ENCODE measurements at regions not wholly inside any gene's neighbourhood (a gene's known extent, or its start where the extent isn't known, plus 50 kb on each side); places are given as distances from the start of the nearest gene placed in this dataset.
"Not testable (repeated sequence)": the region's sequence is repeated elsewhere in the genome, so short reads cannot be mapped to it uniquely, and the experiment has no call there.

DNA sequence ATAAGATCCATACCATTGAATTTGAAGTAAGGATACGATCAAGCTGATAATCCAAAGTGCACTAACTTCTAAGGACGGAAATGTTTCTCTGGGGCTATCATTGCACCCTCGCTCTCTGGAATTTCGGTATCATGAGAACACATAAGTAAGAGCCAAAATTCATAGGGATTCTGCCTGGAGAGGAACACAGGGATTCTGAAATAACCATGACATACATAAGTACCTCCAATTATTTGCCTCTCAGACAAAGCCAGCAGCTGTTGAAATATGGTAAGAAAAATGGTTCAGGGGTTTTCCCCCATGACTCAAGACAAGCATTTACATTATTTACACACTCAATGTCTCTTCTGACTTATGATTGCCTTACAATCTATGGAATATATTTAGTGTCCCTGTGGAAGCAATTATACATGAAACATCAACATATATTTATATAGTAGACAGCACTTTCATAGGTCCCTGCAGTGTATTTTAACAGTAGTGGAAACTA is 1123.6 kb upstream of the SEL1L start:
- DNase-seq (ENCODE audit: low read depth in 1 of 2, low spot score in 1 of 2), result no peak

DNA sequence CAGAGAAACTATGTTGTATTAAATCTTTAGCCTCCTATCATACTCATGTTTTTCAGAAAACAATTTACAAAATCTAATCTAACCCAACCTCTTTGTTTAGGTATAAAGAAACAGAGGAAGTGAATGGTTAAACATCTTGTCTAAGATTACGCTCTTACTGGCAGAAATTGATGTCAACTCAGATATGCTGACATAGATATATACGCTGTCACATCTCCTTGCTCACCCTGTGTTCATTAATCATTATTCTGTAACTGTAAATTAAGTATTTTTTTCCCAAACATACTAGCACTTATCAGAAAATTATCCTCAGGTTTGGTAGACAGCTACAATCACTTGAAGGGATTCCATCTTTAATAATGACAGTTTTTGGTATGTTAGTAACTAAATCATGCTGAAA is 1127.6 kb upstream of the SEL1L start:
- DNase-seq (ENCODE audit: low read depth in 1 of 2, low spot score in 1 of 2), result no peak

DNA sequence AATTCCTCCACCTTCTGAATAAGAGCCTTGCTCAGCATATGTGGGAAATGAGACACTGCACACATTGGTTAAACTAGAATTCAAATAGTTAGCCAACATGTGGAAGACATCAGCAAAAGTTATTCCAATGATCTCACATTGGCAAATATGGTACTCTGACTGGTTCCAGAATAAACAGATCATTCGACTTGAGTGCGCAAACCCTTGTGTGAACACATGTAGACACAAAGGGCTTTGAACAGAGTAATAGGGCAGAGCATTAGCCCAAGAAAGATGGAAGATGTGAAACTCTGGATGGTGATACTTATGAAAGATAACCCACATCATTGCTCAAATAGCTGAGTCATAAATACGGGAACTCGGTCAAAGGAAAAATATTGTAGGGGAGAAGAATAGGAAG is 1133.4 kb upstream of the SEL1L start:
- DNase-seq (ENCODE audit: low read depth in 1 of 2, low spot score in 1 of 2), result no peak

DNA sequence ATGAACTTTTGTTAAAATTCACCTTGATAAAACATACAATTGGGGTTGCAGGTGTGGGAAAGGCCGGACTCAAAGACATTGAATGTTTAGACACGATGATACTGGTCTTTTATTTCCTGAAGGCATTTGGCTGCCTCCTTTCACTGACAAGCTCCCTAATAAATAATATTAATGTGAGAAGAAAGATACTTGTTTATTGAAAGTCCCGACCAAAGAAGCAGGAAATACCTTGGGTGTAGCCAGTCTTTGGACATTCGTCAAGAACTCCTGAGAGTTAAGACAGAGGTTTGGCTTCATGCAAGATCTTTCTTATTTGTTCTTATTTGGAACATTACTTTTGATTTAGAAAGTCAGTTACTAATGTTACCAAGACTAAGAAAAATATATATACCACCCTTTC is 1133.8 kb upstream of the SEL1L start:
- no peak for DNase-seq (ENCODE audit: low read depth in 1 of 2, low spot score in 1 of 2)

DNA sequence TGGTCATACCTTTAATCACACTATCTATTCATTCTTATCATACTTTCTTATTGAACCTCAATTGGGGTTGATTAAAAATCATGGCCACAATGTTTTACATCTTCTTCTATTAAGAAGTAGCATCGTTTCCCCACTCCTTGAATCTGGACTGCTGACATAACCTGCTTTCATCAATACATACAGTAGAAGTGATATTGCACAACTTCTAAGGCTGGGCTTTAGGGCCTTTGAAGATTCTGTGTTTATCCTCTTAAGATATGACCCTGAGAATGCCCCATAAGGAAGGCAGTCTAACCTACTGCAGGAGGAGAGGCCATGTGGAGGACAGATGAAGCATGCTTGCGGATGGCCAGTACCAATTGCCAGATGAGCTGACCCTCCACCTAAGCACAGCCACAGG is 1142.8 kb upstream of the SEL1L start:
- DNase-seq (ENCODE audit: low read depth in 1 of 2, low spot score in 1 of 2), result no peak

DNA sequence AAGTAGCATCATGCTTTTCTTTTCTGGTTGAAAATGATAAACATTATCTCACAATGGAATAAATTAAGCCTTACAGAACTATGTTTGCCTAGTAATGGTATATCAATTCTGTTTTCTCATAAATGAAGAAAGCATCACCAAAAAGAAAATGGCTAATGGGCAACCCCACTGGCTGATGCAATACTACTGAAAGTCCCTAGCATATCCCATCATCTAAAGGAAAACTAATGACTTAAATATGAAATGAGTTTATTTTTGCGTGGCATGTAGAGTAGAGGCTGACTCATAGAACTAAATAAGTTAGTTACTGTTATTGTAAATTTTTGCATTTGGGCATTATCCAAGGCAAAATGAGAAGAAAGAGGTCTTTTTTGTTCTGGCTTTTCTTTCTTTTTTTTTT is 1156.3 kb upstream of the SEL1L start:
- DNase-seq (ENCODE audit: low read depth in 1 of 2, low spot score in 1 of 2), result no peak

DNA sequence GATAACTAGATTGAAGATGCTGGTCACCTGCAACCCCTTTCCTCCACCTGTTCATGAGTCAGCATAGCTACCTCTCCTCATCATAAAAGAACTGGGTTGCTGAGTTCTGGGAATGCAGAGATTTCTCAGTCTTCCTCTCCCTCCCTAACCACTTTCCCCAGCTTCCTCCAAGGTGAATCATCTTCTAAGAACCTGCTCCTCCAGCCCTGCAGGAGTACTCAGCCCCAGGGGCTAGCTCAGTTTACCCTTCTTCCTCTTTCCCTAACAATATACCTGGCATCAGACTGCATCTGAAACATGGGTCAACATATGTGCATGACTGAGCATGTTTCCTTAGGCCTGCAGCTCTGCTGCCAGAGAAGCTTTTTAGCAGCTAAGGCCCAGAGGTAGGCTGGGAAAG is 1157.5 kb upstream of the SEL1L start:
- not testable (repeated sequence) for DNase-seq (ENCODE audit: low read depth in 1 of 2, low spot score in 1 of 2)

DNA sequence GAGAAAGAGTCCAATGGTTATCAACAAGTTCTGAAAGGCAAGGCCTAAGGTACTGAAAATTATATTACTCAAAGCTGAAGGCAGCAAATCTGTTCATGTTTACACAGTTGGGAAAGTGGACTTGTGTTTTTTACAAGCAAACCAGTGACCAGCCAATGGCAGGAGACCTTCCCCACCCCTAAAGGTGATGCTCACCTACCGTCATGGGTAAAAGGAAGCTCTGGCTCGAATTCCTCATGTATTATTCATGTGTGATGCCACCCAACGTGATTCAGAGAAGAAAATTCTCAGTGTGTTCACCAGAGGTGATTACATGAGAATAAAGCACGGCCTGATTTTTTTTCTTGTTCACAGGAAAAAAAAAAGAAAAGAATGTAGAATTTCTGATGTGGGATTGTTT is 1161.2 kb upstream of the SEL1L start:
- no peak for DNase-seq (ENCODE audit: low read depth in 1 of 2, low spot score in 1 of 2)

DNA sequence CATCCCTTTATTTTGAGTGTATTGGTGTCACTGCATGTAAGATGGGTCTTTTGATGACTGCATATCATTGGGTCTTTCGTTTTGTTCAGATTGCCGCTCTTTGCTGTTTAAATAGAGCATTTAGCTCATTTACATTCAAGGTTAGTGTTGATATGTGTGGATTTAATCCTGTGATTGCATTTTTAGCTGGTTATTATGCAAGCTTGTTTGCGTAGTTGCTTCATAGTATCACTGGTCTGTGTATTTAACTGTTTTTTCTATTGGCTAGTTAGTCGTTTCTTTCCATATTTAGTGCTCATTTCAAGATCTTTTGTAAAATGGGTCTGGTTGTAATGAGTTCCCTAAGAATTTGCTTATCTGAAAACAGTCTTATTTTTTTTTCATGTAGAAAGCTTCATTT is 1170.6 kb upstream of the SEL1L start:
- no peak for DNase-seq (ENCODE audit: low read depth in 1 of 2, low spot score in 1 of 2)

DNA sequence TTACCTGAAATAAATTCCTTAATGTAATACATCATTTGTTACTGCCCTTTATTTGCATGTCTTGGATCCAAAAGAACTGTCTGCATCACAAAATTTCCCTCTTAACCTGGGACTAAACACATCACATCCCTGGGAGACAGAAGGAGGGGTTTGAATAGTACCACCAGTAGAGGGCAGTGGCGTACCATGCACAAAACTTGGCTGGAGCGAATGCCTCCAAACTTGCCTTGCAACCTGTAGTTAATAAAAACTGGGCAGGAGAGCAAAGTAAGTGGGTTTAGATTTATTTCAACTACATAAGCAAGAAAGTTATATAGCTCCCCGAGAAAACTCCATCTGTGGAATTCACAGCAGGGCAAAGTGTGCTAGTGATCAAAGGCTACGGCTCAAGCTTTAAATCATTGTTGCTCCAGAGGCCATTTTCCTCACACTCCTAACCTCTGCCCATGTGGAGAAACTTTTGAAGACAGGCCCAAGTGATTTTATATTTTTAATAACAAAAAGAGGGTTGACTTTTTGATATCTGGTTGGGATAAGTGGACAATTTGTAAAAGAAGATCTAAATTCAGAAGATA is 1176.7 kb upstream of the SEL1L start:
- DNase-seq (ENCODE audit: low read depth in 1 of 2, low spot score in 1 of 2), result peak in 1 of 2 donors; percentile 24

DNA sequence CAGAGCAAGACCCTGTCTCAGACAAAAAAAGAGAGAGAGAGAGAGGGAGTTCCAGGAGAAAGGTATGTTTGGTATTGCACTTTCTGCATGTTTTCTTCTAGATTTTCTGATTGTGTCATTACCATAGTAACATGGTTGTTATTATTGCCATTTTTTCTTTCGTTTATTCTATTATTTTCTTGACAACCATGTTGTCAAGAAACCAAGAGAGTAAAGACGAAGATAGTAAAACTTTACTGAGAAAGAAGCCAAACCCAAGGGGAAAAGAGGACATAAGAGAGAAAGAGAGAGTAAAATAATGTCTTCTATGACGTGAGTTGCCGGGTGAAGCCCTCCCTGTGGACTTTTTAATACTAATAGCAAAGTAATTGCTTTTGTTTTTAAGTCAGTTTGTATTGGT is 1186.0 kb upstream of the SEL1L start:
- no peak for DNase-seq (ENCODE audit: low read depth in 1 of 2, low spot score in 1 of 2)

DNA sequence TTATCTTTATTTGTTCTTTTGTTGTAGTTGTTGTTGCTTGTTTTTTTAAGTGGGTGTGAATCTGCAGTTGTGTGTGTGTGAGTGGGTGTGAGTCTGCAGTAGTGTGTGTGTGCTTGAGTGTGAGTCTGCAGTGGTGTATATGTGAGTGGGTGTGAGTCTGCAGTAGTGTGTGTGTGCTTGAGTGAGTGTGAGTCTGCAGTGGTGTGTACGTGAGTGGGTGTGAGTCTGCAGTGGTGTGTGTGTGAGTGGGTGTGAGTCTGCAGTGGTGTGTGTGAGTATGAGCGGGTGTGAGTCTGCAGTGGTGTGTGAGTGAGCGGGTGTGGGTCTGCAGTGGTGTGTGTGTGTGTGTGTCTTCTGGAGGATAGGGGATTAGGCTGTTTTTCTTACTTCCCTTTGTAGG is 1186.8 kb upstream of the SEL1L start:
- DNase-seq (ENCODE audit: low read depth in 1 of 2, low spot score in 1 of 2), result no peak

DNA sequence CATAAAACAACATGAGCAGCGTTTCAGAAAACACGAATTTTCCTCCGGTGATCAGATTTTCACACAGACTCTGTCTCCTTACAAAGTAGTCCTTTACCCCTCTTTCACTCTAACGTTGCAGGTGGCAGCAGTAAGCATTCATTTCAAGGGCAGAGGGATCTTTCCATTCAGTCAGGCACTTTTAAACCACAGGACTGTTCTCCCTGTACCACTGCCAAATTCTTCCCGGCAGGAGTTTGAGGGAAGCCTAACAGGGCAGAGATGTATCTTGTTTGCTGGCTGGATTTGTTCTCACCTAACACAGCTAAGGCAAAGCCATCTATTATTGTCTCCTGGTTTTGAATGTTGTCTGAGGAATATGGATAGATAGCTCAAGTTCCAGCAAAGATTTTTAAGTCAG is 1187.3 kb upstream of the SEL1L start:
- DNase-seq (ENCODE audit: low read depth in 1 of 2, low spot score in 1 of 2), result no peak

DNA sequence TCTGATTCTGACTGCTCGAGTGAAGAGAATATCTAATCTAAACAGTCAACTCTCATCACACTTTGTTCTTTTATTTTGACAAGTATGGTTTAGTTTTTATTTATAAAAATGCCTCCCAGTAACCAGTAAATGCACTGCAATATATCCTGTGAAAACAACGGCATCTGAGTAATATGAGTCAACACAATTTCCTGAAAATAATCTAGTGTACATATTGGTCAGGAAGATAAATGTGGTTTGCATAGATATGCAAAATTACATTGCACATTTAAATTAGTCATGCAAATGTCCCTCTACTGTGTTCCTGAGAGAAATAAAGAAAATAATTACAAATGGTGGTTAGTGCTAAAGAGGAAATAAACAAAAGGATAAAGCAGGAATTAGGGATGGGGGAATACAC is 1190.7 kb upstream of the SEL1L start:
- no peak for DNase-seq (ENCODE audit: low read depth in 1 of 2, low spot score in 1 of 2)

DNA sequence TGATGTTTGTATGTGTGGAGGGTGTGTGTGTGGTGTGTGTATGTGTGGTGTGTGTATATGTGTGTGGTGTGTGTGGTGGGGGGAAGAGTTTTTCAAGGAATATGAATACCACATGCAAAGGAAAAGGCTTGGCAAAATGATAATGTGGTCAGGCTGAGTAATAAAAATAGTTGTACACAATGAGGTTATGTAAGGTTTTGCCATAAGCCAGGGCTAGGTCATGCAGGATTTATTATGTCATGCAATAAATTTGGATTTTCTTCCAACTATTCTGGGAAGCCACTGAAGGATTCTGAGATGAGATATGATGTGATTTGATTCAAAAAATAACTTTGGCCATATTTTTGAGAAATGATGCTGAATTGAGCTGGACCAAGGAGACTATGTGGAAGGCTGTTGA is 1191.6 kb upstream of the SEL1L start:
- DNase-seq (ENCODE audit: low read depth in 1 of 2, low spot score in 1 of 2), result no peak

DNA sequence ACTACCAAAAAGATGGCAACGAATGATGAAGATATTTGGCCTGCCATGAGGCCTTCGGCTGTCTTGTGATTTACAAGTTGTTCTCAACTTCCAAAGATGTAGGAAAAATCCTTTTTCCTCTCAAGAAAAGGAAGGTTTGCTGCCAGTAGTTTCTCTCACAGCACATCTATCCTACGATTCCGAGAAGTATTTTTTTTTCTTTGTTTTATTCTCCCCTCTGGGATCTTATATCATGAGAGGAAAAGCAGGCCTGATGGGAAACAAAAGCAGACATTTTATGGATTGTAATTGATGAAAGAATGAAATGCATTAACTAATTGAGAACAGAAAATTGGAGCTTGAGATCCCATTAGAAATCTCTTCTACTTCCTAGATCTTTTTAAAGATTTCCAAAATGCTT is 1197.9 kb upstream of the SEL1L start:
- DNase-seq (ENCODE audit: low read depth in 1 of 2, low spot score in 1 of 2), result no peak

DNA sequence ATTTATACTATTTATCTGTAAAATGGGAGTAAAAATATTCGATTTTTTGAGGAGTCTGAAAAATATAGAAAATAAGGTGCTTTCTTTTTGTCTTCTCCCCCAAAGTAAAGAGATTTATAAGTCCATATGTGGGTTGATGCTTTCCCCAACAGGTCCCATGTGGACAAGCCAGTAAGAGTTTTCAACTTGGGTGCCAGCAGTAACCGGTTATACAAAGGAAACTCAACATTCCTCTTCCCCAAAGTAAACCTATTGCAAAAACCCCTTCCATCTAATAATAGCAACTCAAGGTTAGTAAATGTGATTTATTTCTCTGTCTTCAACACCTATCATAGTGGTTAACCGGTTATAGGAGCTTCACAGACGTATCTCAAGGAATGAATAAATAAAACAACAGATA is 1206.9 kb upstream of the SEL1L start:
- no peak for DNase-seq (ENCODE audit: low read depth in 1 of 2, low spot score in 1 of 2)

DNA sequence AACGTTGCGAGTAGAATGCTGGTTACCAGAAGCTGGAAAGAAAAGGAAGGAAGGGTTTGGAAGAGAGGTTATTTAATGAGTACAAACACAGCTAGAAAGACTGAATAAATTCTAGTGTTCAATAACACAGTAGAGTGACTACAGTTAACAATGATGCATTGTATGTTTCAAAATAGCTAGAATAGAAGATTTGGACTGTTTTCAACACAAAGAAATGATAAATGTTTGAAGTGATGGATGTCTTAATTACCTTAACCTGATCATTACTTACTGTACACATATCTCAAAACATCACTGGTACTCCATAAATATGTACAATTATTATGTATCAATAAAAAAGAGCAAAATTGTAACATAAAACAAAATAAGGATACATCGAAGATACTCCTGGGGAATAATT is 1221.8 kb upstream of the SEL1L start:
- DNase-seq (ENCODE audit: low read depth in 1 of 2, low spot score in 1 of 2), result no peak

DNA sequence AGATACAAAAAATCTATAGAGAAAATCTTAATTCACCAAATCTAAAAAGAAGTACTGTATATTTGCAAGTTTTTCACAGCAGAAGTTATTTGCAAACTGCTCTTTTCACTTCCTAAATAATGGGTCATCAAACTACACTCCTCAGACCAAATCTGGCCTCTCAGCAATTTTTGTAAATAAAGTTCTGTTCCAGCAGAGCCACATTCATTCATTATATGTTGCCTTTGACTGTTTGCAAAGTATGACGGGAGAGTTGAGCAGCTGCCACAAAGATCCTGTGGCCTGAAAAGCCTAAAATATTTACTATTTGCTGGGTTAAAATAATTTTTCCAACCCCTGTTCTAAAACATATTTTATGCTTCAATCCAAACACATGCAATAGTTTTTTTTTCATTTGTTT is 1222.3 kb upstream of the SEL1L start:
- DNase-seq (ENCODE audit: low read depth in 1 of 2, low spot score in 1 of 2), result no peak

DNA sequence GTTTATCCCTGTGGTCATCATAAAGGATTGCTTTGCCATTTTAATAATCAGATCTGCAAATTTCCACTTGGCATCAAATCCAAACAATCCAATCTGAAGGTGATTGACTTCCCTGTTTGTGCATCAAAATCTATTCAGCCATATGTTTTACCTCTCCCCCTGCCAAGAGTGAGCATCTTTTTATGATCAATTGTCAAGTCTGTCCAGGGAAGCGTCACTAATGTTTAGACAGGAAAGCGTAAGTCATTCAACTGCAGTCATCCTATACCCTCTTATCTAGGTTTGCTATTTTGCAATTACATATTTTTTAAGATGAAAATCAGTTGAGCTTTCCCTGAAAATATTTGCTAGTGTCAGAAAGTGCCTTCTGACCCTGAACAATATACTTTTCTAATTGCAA is 1224.1 kb upstream of the SEL1L start:
- DNase-seq (ENCODE audit: low read depth in 1 of 2, low spot score in 1 of 2), result no peak

DNA sequence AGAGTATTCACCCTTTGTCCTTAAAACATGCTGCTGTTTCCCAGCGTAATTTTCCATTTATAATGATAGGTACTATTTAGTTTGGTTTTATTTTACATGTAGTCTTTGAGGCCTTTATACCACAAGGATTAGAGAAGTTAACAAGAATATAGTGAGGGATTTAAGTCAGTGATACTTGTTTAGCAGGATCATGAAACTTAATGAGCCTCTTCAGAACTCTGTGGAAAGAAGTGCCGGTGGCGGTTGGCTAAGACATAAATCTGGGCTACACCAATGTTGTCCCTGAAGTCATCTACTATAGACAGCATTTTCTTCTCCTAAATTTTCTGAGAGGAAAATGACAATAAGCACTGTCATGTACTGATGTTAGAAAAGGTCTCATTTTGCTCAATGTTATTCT is 1226.0 kb upstream of the SEL1L start:
- no peak for DNase-seq (ENCODE audit: low read depth in 1 of 2, low spot score in 1 of 2)

DNA sequence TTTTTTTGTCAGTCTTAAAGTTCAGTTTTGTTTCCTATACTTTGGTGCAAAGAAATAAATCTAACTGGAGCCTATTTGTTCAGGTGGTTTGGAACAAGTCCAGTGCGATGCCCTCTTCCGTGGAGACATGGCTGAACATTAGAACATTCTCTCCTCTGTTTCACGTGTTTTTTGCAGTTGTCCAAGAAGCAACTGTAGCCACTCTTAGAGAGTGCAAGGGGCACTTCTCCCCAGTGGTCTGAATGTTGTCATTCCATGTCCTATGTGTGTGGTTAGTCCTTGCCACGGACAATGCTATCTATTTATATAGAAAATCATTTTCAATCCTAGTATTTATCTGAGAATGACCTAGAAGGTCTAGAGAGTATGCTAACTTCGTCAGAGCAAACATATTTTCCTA is 1232.5 kb upstream of the SEL1L start:
- no peak for DNase-seq (ENCODE audit: low read depth in 1 of 2, low spot score in 1 of 2)

DNA sequence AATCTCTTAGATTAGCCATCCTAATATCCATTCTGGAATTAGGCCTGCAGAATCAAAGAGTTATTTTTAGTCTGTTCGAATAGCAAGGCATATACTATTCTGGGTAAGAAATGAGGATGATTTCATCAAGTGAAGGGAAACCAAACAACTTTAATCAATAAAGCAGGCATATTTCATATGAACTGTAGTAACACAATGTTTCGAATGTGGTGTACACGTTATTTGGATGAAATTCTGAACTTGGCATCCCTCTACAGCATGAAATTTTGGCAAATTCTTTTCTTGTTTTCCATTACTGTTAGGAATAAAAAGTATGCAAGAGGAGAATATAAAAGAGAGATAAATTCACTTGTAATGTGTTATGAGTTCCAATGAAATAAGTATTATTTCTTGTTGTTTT is 1233.3 kb upstream of the SEL1L start:
- no peak for DNase-seq (ENCODE audit: low read depth in 1 of 2, low spot score in 1 of 2)

DNA sequence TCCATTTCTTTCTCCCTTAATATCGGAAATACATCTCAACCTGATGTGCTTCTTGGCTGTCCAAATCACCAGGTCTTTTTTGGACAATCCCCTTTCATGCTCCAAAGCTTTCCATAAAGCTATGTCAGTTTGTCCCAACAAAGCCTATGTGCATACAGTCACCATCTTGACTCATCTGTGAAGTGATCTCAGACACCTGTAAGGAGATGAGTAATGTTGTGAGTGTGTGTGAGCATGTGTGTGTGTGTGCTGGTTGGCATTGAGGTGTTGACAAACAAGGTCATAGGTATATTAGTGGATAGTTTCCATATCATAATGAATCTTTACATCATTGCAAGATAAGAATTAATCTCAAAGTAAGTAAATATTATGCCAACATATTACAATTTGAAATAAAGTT is 1243.3 kb upstream of the SEL1L start:
- no peak for DNase-seq (ENCODE audit: low read depth in 1 of 2, low spot score in 1 of 2)

Data from activated CD4-positive, alpha-beta T cell treated with anti-CD3 and anti-CD28 coated beads, Interleukin-2, amount 50 U/mL, for 24 hours (primary cell).